Activated naive CD8-positive, alpha-beta T cell treated with anti-CD3 and anti-CD28 coated beads, Interleukin-2, amount 10 ng/mL, durations not matched to agents 7 days and 5 days (primary cell): ENCODE measurements at regions not wholly inside any gene's neighbourhood (a gene's known extent, or its start where the extent isn't known, plus 50 kb on each side); places are given as distances from the start of the nearest gene placed in this dataset.
"Not testable (repeated sequence)": the region's sequence is repeated elsewhere in the genome, so short reads cannot be mapped to it uniquely, and the experiment has no call there.

Experiments used
- ATAC-seq: fragments of 150-1000 bp; cut with Tn5 transposase; one replicate; pipeline ENCODE4 v1.10.0; 2021; ENCODE audit warnings: low read depth, moderate library complexity
- POLR2A ChIA-PET: fragments of 350-600 bp; sonication (Branson Sonifier 250); formaldehyde crosslinking; loops from one replicate; lab custom pipeline; 2021; ENCODE audit warnings: antibody characterized with exemption; lab: Charles Lee
- DNase-seq: peaks from one replicate; pipeline ENCODE4 v3.0.0; 2021
- H3K27ac Mint-ChIP-seq: one replicate; pipeline ENCODE4 v1.8.0; 2022; ENCODE audit warnings: mild to moderate bottlenecking, mixed read lengths
- H3K27me3 Mint-ChIP-seq: one replicate; pipeline ENCODE4 v1.8.0; 2022; ENCODE audit warnings: mild to moderate bottlenecking, moderate library complexity, mixed read lengths
- H3K36me3 Mint-ChIP-seq: one replicate; pipeline ENCODE4 v1.8.0; 2021; ENCODE audit warnings: mild to moderate bottlenecking, mixed read lengths
- H3K4me1 Mint-ChIP-seq: one replicate; pipeline ENCODE4 v1.8.0; 2021; ENCODE audit warnings: mixed read lengths
- H3K4me3 Mint-ChIP-seq: one replicate; pipeline ENCODE4 v1.8.0; 2022; ENCODE audit warnings: mild to moderate bottlenecking, moderate library complexity, mixed read lengths
- H3K9me3 Mint-ChIP-seq: one replicate; pipeline ENCODE4 v1.8.0; 2021; ENCODE audit warnings: mixed read lengths

GRCh38 chr10:106296750-106297392 lies 867.6 kb downstream of the SORCS1 start:
- no peak for ATAC-seq
- Mint-ChIP-seq H3K27me3 (no peaks in the 10 kb centered on the region), H3K36me3 (no peaks in the 10 kb centered on the region), H3K4me3 (no peak overlapping the region), H3K9me3 (peaks cover 2% of the 10 kb centered on the region), H3K27ac (no peak overlapping the region), H3K4me1 (no peaks in the 10 kb centered on the region)
- DNase-seq: no peak
- POLR2A ChIA-PET: no interaction called here

- Mint-ChIP-seq H3K27ac (no peak overlapping the region), H3K4me1 (no peaks in the 10 kb centered on the region), H3K27me3 (no peaks in the 10 kb centered on the region), H3K36me3 (no peaks in the 10 kb centered on the region), H3K9me3 (peaks cover 1% of the 10 kb centered on the region), H3K4me3 (no peak overlapping the region)
- DNase-seq (no peak), ATAC-seq (no peak)
- POLR2A ChIA-PET: no interaction called here
These were observed 879.5 kb downstream of the SORCS1 start for GRCh38 chr10:106284802-106285587.

GRCh38 chr10:106280896-106281460 lies 883.5 kb downstream of the SORCS1 start:
- no peaks in the 10 kb centered on the region for H3K9me3 Mint-ChIP-seq
- H3K4me3 Mint-ChIP-seq: no peak overlapping the region
- H3K27me3 Mint-ChIP-seq: no peaks in the 10 kb centered on the region
- no peak for DNase-seq
- no peaks in the 10 kb centered on the region for H3K36me3 Mint-ChIP-seq
- no peak for ATAC-seq
- H3K27ac Mint-ChIP-seq: no peak overlapping the region
- POLR2A ChIA-PET: no interaction called here
- no peaks in the 10 kb centered on the region for H3K4me1 Mint-ChIP-seq

- H3K4me3 Mint-ChIP-seq: no peak overlapping the region
- ATAC-seq: no peak
These were observed 886.1 kb downstream of the SORCS1 start for GRCh38 chr10:106278383-106278782.

GRCh38 chr10:106271237-106271636 lies 893.3 kb downstream of the SORCS1 start:
- Mint-ChIP-seq H3K27me3 (no peaks in the 10 kb centered on the region), H3K4me1 (no peaks in the 10 kb centered on the region), H3K36me3 (no peaks in the 10 kb centered on the region), H3K9me3 (peaks cover 2% of the 10 kb centered on the region), H3K27ac (no peak overlapping the region), H3K4me3 (no peak overlapping the region)
- DNase-seq (no peak), ATAC-seq (no peak)
- POLR2A ChIA-PET: no interaction called here

More at GRCh38 chr10:106278383-106278782, 886.1 kb downstream of the SORCS1 start:
- no peak for DNase-seq
- H3K27ac Mint-ChIP-seq: no peak overlapping the region
- H3K4me1 Mint-ChIP-seq: no peaks in the 10 kb centered on the region
- no peaks in the 10 kb centered on the region for H3K27me3 Mint-ChIP-seq
- POLR2A ChIA-PET: no interaction called here
- H3K36me3 Mint-ChIP-seq: no peaks in the 10 kb centered on the region
- H3K9me3 Mint-ChIP-seq: no peaks in the 10 kb centered on the region

- Mint-ChIP-seq H3K36me3 (no peaks in the 10 kb centered on the region), H3K4me3 (no peak overlapping the region), H3K4me1 (no peaks in the 10 kb centered on the region), H3K27ac (no peak overlapping the region), H3K27me3 (no peaks in the 10 kb centered on the region), H3K9me3 (peaks cover 5% of the 10 kb centered on the region)
- DNase-seq (no peak), ATAC-seq (no peak)
- POLR2A ChIA-PET: no interaction called here
These were observed 896.5 kb downstream of the SORCS1 start for GRCh38 chr10:106268000-106268399.

- no peaks in the 10 kb centered on the region for H3K27me3 Mint-ChIP-seq
- no peak overlapping the region for H3K4me3 Mint-ChIP-seq
- H3K27ac Mint-ChIP-seq: no peak overlapping the region
- H3K9me3 Mint-ChIP-seq: peaks cover 5% of the 10 kb centered on the region
- POLR2A ChIA-PET: no interaction called here
- H3K4me1 Mint-ChIP-seq: no peaks in the 10 kb centered on the region
- H3K36me3 Mint-ChIP-seq: no peaks in the 10 kb centered on the region
- ATAC-seq: no peak
- no peak for DNase-seq
These were observed 896.9 kb downstream of the SORCS1 start for GRCh38 chr10:106267591-106267990.

- H3K36me3 Mint-ChIP-seq, DNase-seq, POLR2A ChIA-PET, H3K27me3 Mint-ChIP-seq, H3K27ac Mint-ChIP-seq, H3K4me3 Mint-ChIP-seq, H3K9me3 Mint-ChIP-seq, ATAC-seq, H3K4me1 Mint-ChIP-seq: not testable (repeated sequence)
These were observed 907.1 kb downstream of the SORCS1 start for GRCh38 chr10:106257432-106257831.

GRCh38 chr10:106255111-106255678 lies 909.3 kb downstream of the SORCS1 start:
- H3K9me3 Mint-ChIP-seq: peaks cover 5% of the 10 kb centered on the region
- no peak overlapping the region for H3K4me3 Mint-ChIP-seq
- POLR2A ChIA-PET: no interaction called here
- H3K36me3 Mint-ChIP-seq: no peaks in the 10 kb centered on the region
- no peak overlapping the region for H3K27ac Mint-ChIP-seq
- no peaks in the 10 kb centered on the region for H3K4me1 Mint-ChIP-seq
- H3K27me3 Mint-ChIP-seq: no peaks in the 10 kb centered on the region
- DNase-seq (no peak), ATAC-seq (no peak)

- POLR2A ChIA-PET: no interaction called here
These were observed 910.4 kb downstream of the SORCS1 start for GRCh38 chr10:106254071-106254470.

GRCh38 chr10:106252541-106252940 lies 912.0 kb downstream of the SORCS1 start:
- H3K36me3 Mint-ChIP-seq: no peaks in the 10 kb centered on the region
- no peak overlapping the region for H3K4me3 Mint-ChIP-seq
- ATAC-seq: no peak
- POLR2A ChIA-PET: no interaction called here
- H3K27me3 Mint-ChIP-seq: no peaks in the 10 kb centered on the region
- DNase-seq: no peak
- H3K4me1 Mint-ChIP-seq: no peaks in the 10 kb centered on the region
- H3K27ac Mint-ChIP-seq: no peak overlapping the region
- peaks cover 3% of the 10 kb centered on the region for H3K9me3 Mint-ChIP-seq

More at GRCh38 chr10:106254071-106254470, 910.4 kb downstream of the SORCS1 start:
- Mint-ChIP-seq H3K36me3 (no peaks in the 10 kb centered on the region), H3K4me1 (no peaks in the 10 kb centered on the region), H3K27ac (no peak overlapping the region), H3K4me3 (no peak overlapping the region), H3K27me3 (no peaks in the 10 kb centered on the region), H3K9me3 (peaks cover 3% of the 10 kb centered on the region)
- ATAC-seq (no peak), DNase-seq (no peak)

- Mint-ChIP-seq H3K36me3 (no peaks in the 10 kb centered on the region), H3K27me3 (no peaks in the 10 kb centered on the region), H3K27ac (no peak overlapping the region), H3K9me3 (peaks cover 3% of the 10 kb centered on the region), H3K4me1 (no peaks in the 10 kb centered on the region), H3K4me3 (no peak overlapping the region)
- DNase-seq (no peak), ATAC-seq (no peak)
- POLR2A ChIA-PET: no interaction called here
These were observed 912.9 kb downstream of the SORCS1 start for GRCh38 chr10:106251573-106251972.

GRCh38 chr10:106242301-106242700 lies 922.2 kb downstream of the SORCS1 start:
- no peaks in the 10 kb centered on the region for H3K36me3 Mint-ChIP-seq
- no peaks in the 10 kb centered on the region for H3K27me3 Mint-ChIP-seq
- no peak overlapping the region for H3K27ac Mint-ChIP-seq
- DNase-seq: no peak
- ATAC-seq: no peak
- peaks cover 3% of the 10 kb centered on the region for H3K9me3 Mint-ChIP-seq
- H3K4me1 Mint-ChIP-seq: no peaks in the 10 kb centered on the region
- POLR2A ChIA-PET: no interaction called here
- no peak overlapping the region for H3K4me3 Mint-ChIP-seq
